Brain microvascular endothelial cell (primary cell): ENCODE measurements at regions not wholly inside any gene's neighbourhood (a gene's known extent, or its start where the extent isn't known, plus 50 kb on each side); places are given as distances from the start of the nearest gene placed in this dataset.
A peak's percentile ranks its signal among the peaks of the same experiment; 100 is the strongest.

Experiments used
- DNase-seq: peaks from one replicate; pipeline ENCODE4 v3.0.0-alpha.2; 2020
- H3K27ac ChIP-seq: fragments of 250-450 bp; sonication (Bioruptor Pico); 2 replicates; pipeline ENCODE4 v1.5.1; 2020; ENCODE audit warnings: mild to moderate bottlenecking, moderate library complexity
- H3K27me3 ChIP-seq: fragments of 250-450 bp; sonication (Bioruptor Pico); replicated peaks from 2 replicates; pipeline ENCODE4 v1.5.1; 2020; ENCODE audit warnings: mild to moderate bottlenecking
- H3K36me3 ChIP-seq: fragments of 250-450 bp; sonication (Bioruptor Pico); replicated peaks from 2 replicates; pipeline ENCODE4 v1.5.1; 2020; ENCODE audit warnings: mild to moderate bottlenecking
- H3K4me3 ChIP-seq: 2 replicates; pipeline ENCODE4 v1.5.1; 2011; ENCODE audit warnings: low read depth, mild to moderate bottlenecking, control low read depth, low read length, moderate library complexity
- in situ Hi-C: cut with HindIII; loops from 2 replicates; pipeline ENCODE4 v1.10.0; 2017; ENCODE audit warnings: low sequenced_read_pairs, low pct_ligation_motif_present
- TF ChIP-seq, protein P1 (sequence below): IDR thresholded peaks from 2 replicates; pipeline ENCODE4 v1.5.1; 2011; ENCODE audit warnings: low read depth, mild to moderate bottlenecking, moderate library complexity, low read length, control low read depth, inconsistent platforms; ENCODE audit errors: missing control alignments

- no peak for DNase-seq
- H3K4me3 ChIP-seq, result no peak overlapping the region
- in situ Hi-C loops, result no loop called here
- TF ChIP-seq, protein P1, sequence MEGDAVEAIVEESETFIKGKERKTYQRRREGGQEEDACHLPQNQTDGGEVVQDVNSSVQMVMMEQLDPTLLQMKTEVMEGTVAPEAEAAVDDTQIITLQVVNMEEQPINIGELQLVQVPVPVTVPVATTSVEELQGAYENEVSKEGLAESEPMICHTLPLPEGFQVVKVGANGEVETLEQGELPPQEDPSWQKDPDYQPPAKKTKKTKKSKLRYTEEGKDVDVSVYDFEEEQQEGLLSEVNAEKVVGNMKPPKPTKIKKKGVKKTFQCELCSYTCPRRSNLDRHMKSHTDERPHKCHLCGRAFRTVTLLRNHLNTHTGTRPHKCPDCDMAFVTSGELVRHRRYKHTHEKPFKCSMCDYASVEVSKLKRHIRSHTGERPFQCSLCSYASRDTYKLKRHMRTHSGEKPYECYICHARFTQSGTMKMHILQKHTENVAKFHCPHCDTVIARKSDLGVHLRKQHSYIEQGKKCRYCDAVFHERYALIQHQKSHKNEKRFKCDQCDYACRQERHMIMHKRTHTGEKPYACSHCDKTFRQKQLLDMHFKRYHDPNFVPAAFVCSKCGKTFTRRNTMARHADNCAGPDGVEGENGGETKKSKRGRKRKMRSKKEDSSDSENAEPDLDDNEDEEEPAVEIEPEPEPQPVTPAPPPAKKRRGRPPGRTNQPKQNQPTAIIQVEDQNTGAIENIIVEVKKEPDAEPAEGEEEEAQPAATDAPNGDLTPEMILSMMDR, result no peak
- peak overlapping the region; percentile 86 for H3K27ac ChIP-seq
- no peaks in the 10 kb centered on the region for H3K27me3 ChIP-seq
- H3K36me3 ChIP-seq, result no peaks in the 10 kb centered on the region
These were observed 686.9 kb upstream of the CITED2 start for GRCh38 chr6:140061110-140062042.

- H3K27ac ChIP-seq, result no peak overlapping the region
These were observed 685.5 kb upstream of the CITED2 start for GRCh38 chr6:140059947-140060346.

DNA sequence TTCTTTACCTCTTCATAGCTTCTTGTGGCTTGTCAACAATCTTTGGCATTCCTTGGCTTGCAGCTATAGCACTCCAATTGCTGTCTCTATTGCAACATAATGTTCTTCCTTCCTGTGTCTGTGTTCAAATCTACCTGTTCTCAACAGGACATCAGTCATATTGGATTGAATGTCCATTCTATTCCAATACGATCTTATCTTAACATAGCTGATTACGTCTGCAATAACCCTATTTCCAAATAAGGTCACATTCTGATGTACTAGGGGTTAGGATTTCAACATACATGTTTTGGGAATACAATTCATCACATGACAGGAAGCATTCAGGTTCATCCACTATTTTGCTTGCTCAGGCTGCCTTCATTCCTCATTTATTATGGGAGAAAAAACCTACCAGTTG lies 684.4 kb upstream of the CITED2 start:
- H3K4me3 ChIP-seq, result no peak overlapping the region
- in situ Hi-C loops, result loop anchor here (10.0 kb wide), 1 partner anchor 684 kb away; the partner anchor contains the start of gene CITED2
- H3K27me3 ChIP-seq, result no peaks in the 10 kb centered on the region
- TF ChIP-seq, protein P1, result no peak
- H3K27ac ChIP-seq, result no peak overlapping the region
- no peak for DNase-seq
- no peaks in the 10 kb centered on the region for H3K36me3 ChIP-seq

More at GRCh38 chr6:140059947-140060346, 685.5 kb upstream of the CITED2 start:
- in situ Hi-C loops, result loop anchor here (10.0 kb wide), 1 partner anchor 685 kb away; the partner anchor contains the start of gene CITED2
- Histone ChIP-seq H3K36me3 (no peaks in the 10 kb centered on the region), H3K4me3 (no peak overlapping the region), H3K27me3 (no peaks in the 10 kb centered on the region)
- DNase-seq, result no peak
- TF ChIP-seq, protein P1, result no peak

- in situ Hi-C loops, result loop anchor here (10.0 kb wide), 1 partner anchor 678 kb away; the partner anchor contains the start of gene CITED2
- H3K4me3 ChIP-seq, result no peak overlapping the region
- H3K27me3 ChIP-seq, result no peaks in the 10 kb centered on the region
- peak; percentile 51 for DNase-seq
- H3K27ac ChIP-seq, result peak overlapping the region; percentile 92
- H3K36me3 ChIP-seq, result no peaks in the 10 kb centered on the region
- TF ChIP-seq, protein P1, result peak; percentile 54
These were observed 678.6 kb upstream of the CITED2 start for GRCh38 chr6:140052736-140053729.
